ENCODE measurements at regions not wholly inside any gene's neighbourhood (a gene's known extent, or its start where the extent isn't known, plus 50 kb on each side); places are given as distances from the start of the nearest gene placed in this dataset.

DNA sequence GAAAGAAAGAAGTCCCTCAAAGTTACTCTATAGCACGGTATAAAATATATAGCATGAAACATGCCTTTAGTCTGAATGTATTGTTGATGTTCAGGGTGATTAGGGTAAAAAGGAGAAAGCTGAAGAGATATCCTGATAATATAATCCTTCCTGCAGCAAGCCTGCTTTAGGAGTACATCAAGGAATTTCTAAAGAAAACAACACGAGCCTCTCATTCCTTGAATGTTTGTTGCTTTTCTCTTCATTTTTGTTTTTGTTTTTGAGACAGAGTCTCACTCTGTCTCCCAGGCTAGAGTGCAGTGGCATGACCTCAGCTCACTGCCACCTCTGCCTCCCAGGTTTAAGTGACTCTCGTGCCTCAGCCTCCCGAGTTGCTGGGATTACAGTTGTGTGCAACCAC, 79.1 kb downstream of the CD164 start:
- Histone ChIP-seq H3K4me1 (ENCODE audit: insufficient read depth) (peaks cover 3% of the 10 kb centered on the region; the same call in 1 of the 2 replicates), H4K20me1 (replicated peaks; ENCODE audit: insufficient read depth) (no peaks in the 10 kb centered on the region), H3K27me3 (ENCODE audit: insufficient read depth) (no peaks in the 10 kb centered on the region), H3K36me3 (ENCODE audit: insufficient read depth) (no peaks in the 10 kb centered on the region), H3K9me2 (ENCODE audit: insufficient read depth) (0 out of 2 replicates have a peak, but pooled peaks cover 3% of the 10 kb centered on the region), H3K4me2 (no peak overlapping the region), H2AFZ (no peak overlapping the region), H3F3A (replicated peaks; ENCODE audit: low read depth) (no peaks in the 10 kb centered on the region), H3K4me3 (no peak overlapping the region), H3K79me2 (replicated peaks; ENCODE audit: insufficient read depth) (no peaks in the 10 kb centered on the region), H3K27ac (ENCODE audit: low read depth) (no peak overlapping the region)
- Mint-ChIP-seq H3K27me3 (ENCODE audit: insufficient read depth, low read depth, poor library complexity) (peaks cover 3% of the 10 kb centered on the region), H3K27ac (no peak overlapping the region), H3K36me3 (ENCODE audit: low read depth) (no peaks in the 10 kb centered on the region), H3K9me3 (no peaks in the 10 kb centered on the region), H3K4me1 (peaks cover 23% of the 10 kb centered on the region), H3K4me3 (no peak overlapping the region)
- ATAC-seq: no peak
- no peak for DNase-seq (ENCODE audit: low spot score)
- TF ChIP-seq JUNB (IDR thresholded peaks at IDR 0.05; ENCODE audit: unreplicated experiment): no peak
- TF ChIP-seq EZH2phosphoT487 (IDR thresholded peaks at IDR 0.05; ENCODE audit: unreplicated experiment): no peak
- no peak for TF ChIP-seq CREB1 (CRISPR knock-in tag; IDR thresholded peaks at IDR 0.05; ENCODE audit: low read depth)
- TF ChIP-seq, protein P1, sequence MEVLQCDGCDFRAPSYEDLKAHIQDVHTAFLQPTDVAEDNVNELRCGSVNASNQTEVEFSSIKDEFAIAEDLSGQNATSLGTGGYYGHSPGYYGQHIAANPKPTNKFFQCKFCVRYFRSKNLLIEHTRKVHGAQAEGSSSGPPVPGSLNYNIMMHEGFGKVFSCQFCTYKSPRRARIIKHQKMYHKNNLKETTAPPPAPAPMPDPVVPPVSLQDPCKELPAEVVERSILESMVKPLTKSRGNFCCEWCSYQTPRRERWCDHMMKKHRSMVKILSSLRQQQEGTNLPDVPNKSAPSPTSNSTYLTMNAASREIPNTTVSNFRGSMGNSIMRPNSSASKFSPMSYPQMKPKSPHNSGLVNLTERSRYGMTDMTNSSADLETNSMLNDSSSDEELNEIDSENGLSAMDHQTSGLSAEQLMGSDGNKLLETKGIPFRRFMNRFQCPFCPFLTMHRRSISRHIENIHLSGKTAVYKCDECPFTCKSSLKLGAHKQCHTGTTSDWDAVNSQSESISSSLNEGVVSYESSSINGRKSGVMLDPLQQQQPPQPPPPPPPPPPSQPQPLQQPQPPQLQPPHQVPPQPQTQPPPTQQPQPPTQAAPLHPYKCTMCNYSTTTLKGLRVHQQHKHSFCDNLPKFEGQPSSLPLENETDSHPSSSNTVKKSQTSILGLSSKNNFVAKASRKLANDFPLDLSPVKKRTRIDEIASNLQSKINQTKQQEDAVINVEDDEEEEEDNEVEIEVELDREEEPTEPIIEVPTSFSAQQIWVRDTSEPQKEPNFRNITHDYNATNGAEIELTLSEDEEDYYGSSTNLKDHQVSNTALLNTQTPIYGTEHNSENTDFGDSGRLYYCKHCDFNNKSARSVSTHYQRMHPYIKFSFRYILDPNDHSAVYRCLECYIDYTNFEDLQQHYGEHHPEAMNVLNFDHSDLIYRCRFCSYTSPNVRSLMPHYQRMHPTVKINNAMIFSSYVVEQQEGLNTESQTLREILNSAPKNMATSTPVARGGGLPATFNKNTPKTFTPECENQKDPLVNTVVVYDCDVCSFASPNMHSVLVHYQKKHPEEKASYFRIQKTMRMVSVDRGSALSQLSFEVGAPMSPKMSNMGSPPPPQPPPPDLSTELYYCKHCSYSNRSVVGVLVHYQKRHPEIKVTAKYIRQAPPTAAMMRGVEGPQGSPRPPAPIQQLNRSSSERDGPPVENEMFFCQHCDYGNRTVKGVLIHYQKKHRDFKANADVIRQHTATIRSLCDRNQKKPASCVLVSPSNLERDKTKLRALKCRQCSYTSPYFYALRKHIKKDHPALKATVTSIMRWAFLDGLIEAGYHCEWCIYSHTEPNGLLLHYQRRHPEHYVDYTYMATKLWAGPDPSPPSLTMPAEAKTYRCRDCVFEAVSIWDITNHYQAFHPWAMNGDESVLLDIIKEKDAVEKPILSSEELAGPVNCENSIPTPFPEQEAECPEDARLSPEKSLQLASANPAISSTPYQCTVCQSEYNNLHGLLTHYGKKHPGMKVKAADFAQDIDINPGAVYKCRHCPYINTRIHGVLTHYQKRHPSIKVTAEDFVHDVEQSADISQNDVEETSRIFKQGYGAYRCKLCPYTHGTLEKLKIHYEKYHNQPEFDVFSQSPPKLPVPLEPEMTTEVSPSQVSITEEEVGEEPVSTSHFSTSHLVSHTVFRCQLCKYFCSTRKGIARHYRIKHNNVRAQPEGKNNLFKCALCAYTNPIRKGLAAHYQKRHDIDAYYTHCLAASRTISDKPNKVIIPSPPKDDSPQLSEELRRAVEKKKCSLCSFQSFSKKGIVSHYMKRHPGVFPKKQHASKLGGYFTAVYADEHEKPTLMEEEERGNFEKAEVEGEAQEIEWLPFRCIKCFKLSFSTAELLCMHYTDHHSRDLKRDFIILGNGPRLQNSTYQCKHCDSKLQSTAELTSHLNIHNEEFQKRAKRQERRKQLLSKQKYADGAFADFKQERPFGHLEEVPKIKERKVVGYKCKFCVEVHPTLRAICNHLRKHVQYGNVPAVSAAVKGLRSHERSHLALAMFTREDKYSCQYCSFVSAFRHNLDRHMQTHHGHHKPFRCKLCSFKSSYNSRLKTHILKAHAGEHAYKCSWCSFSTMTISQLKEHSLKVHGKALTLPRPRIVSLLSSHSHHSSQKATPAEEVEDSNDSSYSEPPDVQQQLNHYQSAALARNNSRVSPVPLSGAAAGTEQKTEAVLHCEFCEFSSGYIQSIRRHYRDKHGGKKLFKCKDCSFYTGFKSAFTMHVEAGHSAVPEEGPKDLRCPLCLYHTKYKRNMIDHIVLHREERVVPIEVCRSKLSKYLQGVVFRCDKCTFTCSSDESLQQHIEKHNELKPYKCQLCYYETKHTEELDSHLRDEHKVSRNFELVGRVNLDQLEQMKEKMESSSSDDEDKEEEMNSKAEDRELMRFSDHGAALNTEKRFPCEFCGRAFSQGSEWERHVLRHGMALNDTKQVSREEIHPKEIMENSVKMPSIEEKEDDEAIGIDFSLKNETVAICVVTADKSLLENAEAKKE (CRISPR knock-in tag; IDR thresholded peaks at IDR 0.05): no peak
- no peak for TF ChIP-seq NANOG (IDR thresholded peaks at IDR 0.05; ENCODE audit: borderline replicate concordance)
- TF ChIP-seq, protein P2, sequence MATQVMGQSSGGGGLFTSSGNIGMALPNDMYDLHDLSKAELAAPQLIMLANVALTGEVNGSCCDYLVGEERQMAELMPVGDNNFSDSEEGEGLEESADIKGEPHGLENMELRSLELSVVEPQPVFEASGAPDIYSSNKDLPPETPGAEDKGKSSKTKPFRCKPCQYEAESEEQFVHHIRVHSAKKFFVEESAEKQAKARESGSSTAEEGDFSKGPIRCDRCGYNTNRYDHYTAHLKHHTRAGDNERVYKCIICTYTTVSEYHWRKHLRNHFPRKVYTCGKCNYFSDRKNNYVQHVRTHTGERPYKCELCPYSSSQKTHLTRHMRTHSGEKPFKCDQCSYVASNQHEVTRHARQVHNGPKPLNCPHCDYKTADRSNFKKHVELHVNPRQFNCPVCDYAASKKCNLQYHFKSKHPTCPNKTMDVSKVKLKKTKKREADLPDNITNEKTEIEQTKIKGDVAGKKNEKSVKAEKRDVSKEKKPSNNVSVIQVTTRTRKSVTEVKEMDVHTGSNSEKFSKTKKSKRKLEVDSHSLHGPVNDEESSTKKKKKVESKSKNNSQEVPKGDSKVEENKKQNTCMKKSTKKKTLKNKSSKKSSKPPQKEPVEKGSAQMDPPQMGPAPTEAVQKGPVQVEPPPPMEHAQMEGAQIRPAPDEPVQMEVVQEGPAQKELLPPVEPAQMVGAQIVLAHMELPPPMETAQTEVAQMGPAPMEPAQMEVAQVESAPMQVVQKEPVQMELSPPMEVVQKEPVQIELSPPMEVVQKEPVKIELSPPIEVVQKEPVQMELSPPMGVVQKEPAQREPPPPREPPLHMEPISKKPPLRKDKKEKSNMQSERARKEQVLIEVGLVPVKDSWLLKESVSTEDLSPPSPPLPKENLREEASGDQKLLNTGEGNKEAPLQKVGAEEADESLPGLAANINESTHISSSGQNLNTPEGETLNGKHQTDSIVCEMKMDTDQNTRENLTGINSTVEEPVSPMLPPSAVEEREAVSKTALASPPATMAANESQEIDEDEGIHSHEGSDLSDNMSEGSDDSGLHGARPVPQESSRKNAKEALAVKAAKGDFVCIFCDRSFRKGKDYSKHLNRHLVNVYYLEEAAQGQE (IDR thresholded peaks at IDR 0.05; ENCODE audit: unreplicated experiment): no peak
- TF ChIP-seq EZH2 (IDR thresholded peaks at IDR 0.05; ENCODE audit: low read depth, unreplicated experiment): no peak
- TF ChIP-seq, protein P3, sequence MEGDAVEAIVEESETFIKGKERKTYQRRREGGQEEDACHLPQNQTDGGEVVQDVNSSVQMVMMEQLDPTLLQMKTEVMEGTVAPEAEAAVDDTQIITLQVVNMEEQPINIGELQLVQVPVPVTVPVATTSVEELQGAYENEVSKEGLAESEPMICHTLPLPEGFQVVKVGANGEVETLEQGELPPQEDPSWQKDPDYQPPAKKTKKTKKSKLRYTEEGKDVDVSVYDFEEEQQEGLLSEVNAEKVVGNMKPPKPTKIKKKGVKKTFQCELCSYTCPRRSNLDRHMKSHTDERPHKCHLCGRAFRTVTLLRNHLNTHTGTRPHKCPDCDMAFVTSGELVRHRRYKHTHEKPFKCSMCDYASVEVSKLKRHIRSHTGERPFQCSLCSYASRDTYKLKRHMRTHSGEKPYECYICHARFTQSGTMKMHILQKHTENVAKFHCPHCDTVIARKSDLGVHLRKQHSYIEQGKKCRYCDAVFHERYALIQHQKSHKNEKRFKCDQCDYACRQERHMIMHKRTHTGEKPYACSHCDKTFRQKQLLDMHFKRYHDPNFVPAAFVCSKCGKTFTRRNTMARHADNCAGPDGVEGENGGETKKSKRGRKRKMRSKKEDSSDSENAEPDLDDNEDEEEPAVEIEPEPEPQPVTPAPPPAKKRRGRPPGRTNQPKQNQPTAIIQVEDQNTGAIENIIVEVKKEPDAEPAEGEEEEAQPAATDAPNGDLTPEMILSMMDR (conservative IDR thresholded peaks at IDR 0.05; ENCODE audit: low read depth in 2 of 2): no peak
